ENCODE measurements at regions not wholly inside any gene's neighbourhood (a gene's known extent, or its start where the extent isn't known, plus 50 kb on each side); places are given as distances from the start of the nearest gene placed in this dataset.
"Not testable (repeated sequence)": the region's sequence is repeated elsewhere in the genome, so short reads cannot be mapped to it uniquely, and the experiment has no call there.

GRCh38 chr17:20794532-20794931 is 215.0 kb downstream of the CDRT15L2 start:
- TF ChIP-seq EZH2 (IDR thresholded peaks at IDR 0.05); POLR2AphosphoS5 (IDR thresholded peaks at IDR 0.05; ENCODE audit: borderline replicate concordance, low read depth, low read length); FOXP2 (optimal IDR thresholded peaks at IDR 0.05; ENCODE audit: control extremely low read depth, extremely low read length, insufficient read depth): not testable (repeated sequence)

Measured in SK-N-MC (cell line).